Activated CD4-positive, CD25-positive, alpha-beta regulatory T cell treated with anti-CD3 and anti-CD28 coated beads, Interleukin-2, amount 50 U/mL, for 24 hours (primary cell): ENCODE measurements at regions not wholly inside any gene's neighbourhood (a gene's known extent, or its start where the extent isn't known, plus 50 kb on each side); places are given as distances from the start of the nearest gene placed in this dataset.
"Not testable (repeated sequence)": the region's sequence is repeated elsewhere in the genome, so short reads cannot be mapped to it uniquely, and the experiment has no call there.

Source experiments
- ATAC-seq, 2 donors: fragments of 150-1000 bp; cut with Tn5 transposase; one replicate each; pipeline ENCODE4 v1.10.0; 2021; ENCODE audit warnings: mild to moderate bottlenecking in 1 of 2, moderate library complexity in 1 of 2

DNA sequence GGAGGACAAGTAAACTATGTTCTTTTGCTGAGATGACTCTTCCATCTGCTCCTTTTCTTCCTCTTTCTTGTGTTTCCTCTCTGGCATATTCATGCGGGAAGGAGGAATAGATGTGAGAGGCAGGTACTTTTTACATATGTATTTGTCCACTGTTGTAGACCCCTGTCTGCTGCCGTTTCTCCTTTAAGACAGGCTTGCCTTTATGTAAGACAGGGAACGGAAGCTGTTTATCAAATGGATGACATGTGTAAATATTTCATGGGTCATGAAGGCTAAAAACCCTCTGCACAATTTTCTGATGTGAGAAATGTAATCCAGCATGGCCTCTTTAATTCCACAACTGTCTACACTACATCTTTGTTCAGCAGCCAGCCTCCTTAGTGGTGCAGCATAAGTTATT lies 1525.5 kb upstream of the NUDT12 start:
- ATAC-seq = no peak

DNA sequence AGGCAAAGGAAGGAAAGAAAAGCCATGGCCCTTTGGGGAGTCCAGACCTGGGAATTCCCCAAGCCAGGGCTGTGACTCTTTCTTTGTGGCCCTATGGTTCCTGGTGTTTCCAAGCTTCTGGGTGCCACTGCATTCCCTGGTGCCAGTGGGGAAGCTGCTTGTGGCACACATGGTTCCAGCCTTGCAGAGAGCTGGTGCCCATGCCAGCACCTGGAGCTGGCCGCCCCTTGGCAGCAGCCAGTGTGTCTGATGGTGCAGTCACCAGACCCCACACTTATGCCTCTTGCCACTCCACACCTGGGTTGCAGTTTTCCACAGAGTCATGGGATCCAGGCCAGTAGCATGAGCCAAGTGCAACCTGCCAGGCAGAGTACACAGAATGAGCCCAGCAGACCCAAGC lies 1495.3 kb upstream of the NUDT12 start:
- no peak for ATAC-seq

DNA sequence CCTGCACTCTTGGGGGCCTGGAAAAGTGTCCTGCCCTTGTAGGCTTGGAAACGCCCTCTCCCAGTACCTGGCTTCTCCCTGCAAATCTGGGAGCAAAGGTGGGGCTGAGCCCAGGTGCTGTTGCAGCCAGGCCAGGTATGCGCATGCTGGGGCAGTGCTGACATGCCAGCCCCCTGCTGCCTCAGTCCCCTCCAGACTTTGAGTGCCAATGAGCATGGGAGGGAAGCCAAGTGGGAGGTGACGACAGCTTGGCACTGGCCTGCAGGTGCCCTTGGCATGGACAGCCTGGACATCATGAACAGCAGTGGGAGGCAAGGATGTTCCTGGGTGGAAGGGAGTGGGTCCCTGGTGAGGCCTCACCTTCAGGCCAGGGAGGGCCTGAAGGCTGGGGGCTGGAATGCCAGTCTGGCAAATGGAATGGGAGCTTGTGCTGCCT lies 1494.4 kb upstream of the NUDT12 start:
- no peak for ATAC-seq

DNA sequence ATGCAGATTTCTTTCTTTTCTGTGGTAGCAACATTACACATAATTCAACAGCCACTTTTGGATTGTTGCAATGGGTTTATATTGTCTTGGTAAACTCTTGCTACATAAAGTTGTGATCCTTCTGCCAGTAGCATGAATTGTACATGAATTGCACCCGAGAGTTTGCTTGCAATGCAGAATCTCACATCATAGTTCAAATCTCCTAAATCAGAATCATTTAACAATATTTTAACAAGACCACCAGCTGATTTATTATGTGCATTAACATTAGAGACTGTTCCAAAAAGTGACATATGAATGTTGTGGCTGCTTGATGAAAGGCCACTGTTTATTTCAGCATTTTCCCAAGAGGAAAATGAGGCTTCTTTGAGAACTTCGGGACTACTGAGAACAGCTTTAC lies 1491.8 kb upstream of the NUDT12 start:
- ATAC-seq = no peak

DNA sequence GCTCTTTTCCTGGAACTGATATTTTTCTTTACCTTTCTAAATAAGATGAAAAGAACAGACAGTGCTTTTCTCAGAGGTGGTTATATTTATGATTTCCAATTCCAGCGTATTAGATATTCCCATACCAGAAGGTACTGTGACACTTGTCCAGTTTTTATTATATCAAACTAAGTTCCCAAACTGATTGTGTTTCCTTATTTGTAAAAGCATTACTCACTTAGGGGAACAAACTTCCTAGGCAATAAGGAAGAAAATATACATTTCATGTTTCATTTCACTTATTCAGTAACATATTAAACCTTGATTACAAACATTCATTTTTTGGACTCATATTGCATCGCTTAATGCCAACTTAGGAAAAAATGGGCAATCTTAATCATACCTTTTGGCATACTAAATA lies 1480.0 kb upstream of the NUDT12 start:
- no peak for ATAC-seq

DNA sequence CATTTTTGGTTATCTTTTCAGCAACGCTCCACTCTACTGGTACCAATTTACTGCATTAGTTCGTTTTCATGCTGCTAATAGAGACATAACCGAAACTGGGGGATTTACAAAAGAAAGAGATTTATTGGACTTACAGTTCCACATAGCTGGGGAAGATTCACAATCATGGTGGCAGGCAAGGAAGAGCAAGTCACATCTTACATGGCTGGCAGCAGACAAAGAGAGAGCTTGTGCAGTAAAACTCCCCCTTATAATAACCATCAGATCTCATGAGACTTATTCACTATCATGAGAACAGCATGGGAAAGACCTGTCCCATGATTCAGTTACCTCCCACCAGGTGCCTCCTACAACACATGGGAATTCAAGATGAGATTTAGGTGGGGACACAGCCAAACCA lies 1474.2 kb upstream of the NUDT12 start:
- ATAC-seq = not testable (repeated sequence)

DNA sequence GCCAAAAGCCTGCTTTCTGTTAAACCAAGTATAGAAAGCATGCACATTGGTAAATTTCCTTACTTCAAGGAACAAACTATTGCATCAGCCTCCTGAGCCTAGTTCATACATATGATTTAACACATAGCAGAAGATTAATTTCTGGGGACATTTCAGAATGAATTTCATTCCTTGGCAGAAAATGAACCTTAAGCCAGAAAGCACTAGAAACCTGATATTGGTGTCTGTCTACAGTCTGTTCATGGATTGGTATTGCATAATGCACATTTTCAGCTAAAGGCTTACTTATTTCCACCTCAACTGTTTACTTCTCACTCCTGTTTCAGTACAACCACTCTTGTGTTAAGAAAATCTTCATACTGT lies 1471.8 kb upstream of the NUDT12 start:
- ATAC-seq = no peak

DNA sequence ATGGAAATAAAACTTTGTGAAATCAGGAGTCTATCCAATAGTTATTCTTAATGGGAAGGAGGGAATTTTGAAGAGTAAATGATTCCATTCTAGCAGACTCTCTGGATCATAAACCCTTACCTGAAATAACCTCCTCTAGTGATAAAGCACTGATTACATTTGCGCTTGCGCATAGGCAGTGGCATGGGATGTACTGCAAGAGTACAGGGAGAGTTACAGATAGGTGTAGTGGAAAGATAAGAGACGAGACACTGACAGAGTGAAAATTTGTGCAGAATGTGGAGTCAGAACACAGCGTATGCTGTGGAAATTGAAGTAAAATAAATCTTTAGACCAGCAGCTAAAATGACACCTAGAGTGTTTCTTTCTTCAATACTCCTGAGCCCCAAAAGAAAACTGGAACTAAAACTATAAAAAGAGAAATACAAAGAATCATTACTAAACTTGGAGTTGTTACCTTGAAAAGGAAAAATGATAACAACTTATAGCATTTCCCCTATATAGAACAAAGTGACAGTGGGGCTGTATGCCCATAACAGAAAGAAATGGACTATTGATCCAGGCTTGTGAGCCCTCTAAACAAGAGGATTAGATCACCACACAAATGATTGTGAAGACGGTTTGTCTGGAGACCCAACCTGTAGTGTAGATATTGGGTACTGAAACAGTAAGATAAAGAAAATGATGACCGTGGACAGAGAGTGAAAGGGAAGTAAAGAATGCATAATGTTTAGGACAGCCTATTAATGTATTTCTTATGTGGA lies 1471.2 kb upstream of the NUDT12 start:
- ATAC-seq = no peak

DNA sequence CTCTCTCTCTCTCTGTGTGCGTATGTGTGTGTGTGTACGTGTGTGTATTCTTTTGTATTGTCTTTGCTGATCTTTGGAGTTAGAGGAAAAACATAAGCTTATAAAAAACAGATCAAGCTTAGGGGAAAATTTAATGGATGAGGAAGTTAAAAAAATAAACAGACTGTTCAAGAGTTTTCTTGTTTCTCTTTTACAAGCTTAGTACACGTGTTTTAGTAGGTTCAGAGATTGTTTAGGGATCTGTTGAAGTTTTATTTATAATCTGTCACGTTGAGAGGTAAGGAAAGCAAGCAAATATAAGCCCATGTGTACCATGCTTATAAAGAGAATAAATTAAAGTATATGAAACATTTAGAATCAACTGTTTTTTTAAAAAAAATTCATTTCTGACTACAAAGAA lies 1470.3 kb upstream of the NUDT12 start:
- ATAC-seq = no peak

DNA sequence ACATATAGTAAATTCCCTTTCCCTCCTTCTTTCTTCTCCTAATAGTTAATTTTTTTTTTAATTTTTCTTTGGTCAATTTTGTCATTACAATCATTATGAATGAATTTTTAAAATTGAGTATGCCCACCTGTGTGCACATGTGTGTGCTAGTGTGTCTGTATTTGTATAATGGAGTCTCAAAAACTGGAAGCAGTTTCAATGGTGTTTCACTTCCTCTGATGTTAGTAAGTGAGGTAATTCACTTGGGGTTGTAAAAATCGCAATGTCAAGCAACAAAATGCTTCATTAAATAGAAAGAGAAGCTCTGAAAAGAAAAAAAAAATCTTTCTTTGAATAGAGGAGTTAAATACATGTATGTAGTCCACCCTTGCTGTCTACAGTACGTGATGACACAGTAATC lies 1467.6 kb upstream of the NUDT12 start:
- ATAC-seq = no peak

DNA sequence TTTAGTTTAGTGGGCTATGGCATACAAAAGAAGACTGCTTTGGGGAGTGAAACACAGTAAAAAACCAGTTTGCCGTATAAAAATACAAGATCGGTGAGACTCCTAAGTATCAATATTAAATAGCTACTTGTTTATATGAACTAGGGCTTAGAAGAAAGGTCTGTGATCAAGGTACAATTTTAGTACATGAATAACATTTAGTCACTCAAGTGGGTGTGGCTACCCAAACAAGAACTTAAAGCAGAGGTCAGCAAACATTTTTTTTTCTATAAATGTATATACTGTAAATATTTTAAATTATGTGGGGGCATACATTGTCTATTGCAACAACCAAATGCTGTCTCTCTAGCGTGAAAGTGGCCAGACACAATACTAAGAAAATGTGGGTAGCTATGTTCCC lies 1452.5 kb upstream of the NUDT12 start:
- no peak for ATAC-seq

DNA sequence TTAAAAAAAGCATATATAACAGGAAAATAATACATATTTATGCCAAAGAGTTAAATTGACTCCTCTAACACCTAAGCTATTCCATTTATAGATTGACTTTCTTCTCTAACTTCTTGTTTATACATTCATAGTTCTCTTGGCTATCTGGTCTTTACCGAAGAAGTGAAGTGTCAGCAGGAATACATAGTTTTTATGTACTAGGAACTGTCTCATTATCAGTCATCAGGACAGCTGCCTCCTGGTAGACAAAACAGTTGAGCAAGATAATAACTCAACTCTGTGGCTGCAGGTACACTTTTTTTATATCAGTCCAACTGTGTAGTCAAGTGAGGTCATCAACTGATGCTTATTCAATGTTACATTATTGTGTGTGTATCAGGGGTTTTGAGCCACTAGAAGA lies 1436.0 kb upstream of the NUDT12 start:
- no peak for ATAC-seq

DNA sequence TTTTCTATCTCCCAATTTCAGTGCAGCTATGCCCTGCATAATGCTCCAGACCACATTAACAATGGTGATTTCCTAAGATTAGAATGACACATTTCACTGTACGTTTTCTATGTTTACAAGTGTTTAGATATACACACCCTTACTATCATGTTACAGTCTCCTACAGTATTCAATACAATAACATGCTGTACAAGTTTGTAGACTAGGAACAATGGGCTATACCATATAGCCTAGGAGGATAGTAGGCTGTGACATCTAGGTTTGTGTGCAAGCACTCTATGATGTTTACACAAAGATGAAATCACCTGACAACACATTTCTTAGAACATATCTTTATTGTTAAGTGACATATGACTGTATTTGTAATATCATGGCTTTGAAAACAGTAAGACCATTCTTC lies 1435.6 kb upstream of the NUDT12 start:
- no peak for ATAC-seq

DNA sequence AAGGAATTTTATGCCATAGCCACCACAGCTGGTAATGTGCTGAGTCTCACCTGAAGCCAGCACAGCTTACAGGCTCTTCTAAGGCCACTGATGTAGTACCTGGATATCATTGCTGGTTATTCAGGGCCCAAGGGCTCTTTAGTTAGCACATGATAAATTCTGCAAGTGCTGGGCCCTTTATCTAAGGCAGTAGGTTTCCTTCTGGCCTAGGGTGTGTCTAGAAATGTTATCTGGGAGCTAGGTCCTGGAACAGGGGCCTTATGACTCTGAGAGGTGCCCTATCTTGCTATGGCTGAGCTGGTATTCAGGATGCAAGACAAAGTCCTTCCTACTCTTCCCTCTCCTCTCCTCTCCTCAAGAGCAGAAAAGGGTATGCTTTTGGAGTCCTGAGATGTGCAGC lies 1424.5 kb upstream of the NUDT12 start:
- ATAC-seq = no peak

DNA sequence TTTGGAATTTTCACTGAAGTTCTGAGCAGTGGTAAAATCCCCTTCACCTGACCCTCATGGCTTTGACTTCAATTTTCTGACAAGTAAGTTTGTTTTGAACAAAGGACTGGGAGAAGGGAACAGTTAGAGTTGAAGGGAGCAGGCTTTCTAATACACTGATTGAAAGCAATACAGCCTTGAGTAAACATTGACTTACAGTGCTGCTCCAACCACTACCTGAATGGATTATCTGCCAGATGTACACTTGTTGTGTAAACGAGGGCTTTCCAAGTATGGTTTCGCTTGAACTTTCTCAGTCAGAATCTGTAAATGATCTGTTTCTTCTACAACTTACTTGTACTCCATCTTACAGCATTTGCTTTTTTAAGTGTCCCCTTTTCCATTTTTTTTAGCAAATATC lies 1414.9 kb upstream of the NUDT12 start:
- ATAC-seq = no peak

DNA sequence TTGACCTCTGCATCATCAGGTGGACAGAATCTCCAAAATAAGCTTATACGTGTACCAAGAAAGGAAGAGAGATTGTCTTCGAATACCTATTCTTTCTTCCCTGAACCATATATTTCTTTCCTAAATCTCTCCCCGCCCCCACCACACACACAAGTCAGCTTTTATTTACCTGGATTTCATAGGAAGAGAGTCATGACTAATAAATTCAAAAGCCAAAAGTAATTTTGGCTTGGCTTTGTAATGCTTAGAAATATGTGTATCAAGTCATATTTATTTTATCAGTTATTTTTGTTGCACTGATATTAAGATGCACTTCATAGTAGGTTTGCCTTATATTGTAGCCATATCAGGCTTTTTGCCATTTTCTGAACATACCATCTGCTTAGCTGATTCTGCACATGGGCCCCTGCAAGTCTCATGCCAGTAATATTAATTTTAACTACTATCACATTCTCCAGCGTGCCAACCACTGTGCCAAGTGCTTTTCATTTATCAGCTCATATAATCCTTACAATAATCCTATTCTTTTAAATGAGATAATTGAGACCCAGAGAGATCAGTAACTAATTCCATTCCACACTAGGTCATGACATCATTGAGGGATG lies 1405.3 kb upstream of the NUDT12 start:
- ATAC-seq = no peak

DNA sequence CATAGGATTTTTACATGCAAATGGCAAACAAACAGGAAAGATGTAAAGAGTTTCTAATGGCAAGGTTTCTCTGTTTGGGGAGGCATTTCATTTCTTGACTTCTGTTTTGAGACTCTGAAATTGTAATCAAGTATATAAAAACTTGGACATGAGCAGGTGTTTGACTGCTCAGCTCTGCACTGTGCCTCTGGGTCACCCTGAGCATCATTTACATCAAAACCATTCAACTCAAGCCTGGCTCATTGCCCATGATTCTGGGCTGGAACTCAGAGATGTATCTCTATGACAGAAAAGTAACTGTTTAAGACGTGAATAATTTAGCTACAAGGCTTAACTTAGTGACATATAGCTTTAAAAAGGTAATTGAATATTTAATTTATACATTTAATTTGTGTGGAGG lies 1402.4 kb upstream of the NUDT12 start:
- no peak for ATAC-seq

DNA sequence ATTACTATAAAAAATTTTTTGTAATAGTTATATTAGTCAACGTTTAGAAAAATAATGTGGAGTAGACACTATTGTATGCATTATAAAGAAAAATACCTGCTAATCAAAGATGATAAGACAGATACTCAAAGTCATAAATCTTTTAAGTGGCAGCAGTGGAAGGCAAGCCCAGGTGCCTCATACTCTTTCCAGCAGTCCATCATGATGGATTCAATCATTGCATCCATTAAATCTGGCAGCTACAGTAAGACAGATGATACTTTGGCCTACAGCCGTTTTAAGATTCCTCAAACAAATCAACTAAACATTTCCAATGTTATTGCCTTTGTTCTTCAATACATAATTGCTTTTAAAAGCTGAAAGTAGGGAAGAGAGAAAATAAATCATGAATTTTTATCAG lies 1392.9 kb upstream of the NUDT12 start:
- ATAC-seq = no peak

DNA sequence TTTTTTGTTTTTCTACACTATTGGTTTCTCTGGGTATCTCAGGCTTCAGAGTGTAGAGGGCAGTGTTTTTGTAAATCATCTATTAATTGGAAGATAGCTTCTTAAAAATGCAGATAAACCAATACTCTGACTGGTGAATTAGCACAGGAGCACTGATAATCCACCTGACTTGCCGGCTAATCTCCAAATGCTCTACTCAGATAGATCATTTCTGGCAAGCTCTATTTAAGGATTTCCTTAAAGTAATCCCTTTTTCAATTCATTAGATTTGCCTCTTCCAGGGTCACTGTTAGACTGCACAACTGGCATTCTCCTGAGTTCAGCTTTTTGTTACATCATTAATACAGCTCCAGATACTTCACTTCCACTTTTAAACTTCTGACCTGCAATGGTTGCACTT lies 1390.3 kb upstream of the NUDT12 start:
- no peak for ATAC-seq

DNA sequence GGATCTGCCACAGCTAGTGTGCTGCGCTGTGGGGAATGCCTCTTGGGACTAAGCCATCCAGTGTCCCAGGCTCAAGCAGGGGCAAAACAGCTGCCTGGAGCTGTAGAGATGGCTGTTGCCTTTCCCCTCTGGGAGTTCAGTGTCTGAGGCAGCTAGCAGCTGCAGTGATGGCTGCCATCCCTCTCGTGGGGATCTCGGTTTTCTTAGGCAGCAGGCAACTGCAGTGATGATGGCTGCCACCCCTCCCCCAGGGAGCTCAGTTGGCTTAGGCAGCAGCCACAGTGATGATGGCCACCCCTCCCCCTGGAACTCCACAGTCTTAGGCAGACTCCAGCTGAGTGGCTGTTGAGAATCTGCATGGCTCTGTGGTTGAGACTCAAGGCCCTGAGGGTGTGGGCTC lies 1389.2 kb upstream of the NUDT12 start:
- no peak for ATAC-seq

DNA sequence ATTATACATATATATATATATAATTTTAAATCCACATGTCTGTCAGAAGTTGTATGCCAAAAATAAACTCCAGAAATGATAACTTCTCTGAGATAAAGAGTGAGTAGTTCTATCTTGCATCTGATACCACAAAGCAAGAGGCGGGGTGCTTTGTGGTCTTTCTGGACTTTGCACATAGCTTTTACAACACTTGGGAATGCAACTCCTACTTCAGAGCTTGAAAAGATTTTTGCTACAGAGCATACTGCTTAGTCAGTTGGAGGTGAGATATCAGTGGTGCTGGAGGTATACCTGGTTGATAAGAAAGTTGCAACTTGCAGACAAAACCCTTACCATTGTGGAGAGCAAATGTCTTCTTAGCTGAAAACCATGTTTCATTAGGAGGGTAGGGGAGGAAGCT lies 1384.5 kb upstream of the NUDT12 start:
- no peak for ATAC-seq

DNA sequence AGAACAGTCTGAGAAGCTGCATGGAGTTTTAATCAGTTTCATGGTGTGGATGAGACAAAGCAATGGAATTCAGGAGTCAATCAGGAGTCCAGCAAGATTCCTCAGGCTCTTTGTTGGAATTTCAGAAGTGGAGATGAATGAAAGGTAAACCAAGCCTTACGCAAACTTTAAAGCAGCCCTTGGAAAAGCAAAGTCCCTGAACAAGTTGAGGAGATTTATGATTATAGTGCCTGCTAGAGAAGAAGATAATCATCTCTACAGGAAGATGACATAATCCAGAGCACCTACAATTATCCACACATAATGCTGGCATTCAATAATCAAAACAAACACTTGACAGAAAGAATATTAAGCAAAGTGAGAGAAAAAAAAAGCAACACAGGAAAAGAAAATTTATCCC lies 1380.1 kb upstream of the NUDT12 start:
- ATAC-seq = no peak

DNA sequence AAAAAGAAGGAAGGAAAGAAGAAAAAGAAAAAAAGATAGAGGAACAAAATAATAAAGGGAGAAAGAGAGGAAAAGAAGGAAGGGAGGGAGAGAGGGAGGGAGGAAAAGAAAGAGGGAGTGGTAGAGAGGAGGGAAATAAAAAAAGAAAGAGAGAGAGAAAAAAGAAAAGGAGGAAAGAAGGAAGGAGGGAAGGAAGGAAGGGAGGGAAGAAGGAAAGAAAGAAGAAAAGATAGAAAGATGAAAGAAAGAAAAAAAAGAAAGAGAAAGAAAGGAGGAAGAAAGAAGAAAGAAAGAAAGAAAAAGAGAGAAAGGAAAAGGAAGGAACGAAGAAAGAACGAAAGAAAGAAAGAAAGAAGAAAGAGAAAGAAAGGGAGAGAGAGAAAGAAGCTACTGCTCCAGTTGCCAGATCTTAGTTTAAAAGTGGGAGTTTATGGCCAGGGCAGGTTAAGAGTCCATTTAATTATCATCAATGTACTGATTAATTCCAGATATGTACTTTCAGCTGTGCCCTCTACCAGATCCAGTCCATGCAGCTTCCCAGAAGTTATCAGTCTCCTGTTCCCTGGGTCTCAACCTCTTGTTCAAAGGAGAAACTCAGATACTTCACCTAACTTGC lies 1378.5 kb upstream of the NUDT12 start:
- ATAC-seq = no peak

DNA sequence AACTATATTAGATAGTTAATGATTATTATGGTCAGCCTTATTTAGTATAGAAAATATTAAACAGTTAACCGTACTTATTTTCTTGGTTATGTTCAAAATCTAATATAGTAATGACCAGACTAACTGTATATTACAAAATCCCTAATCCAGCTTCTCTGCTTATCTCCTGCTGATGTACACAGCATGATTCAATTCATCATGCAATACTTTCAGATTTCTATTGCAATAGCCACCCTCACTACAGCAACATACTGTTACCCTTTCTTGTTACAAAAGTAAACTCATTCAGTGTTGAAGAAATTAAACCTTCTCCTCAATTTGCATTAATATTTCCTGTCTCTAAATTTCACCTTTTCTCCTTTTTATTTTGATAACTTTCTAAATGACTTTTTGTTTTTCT lies 1375.0 kb upstream of the NUDT12 start:
- no peak for ATAC-seq

DNA sequence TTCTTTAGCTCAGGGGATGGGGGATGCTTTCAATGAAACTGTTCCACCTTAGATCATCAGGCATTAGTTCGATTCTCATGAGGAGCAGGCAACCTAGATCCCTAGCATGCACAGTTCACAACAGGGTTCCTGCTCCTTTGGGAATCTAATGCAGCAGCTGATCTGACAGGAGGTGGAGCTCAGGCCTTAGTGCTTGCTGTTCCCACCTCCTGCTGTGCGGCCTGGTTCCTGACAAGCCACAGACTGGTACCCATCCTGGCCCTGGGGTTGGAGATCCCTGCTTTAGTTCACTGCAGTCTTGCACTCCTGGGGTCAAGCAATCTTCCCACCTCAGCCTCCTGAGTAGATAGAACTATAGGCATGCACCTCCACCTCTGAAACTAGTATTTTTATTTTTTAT lies 1369.8 kb upstream of the NUDT12 start:
- ATAC-seq = no peak
